Natural killer cell treated with Interleukin-12 subunit alpha and Interleukin-12 subunit beta and Interleukin-15 and Interleukin-18, amount 100 ng/mL, for 72 hours (primary cell): ENCODE measurements at regions not wholly inside any gene's neighbourhood (a gene's known extent, or its start where the extent isn't known, plus 50 kb on each side); places are given as distances from the start of the nearest gene placed in this dataset.
A peak's percentile ranks its signal among the peaks of the same experiment; 100 is the strongest.

Experiments used
- ATAC-seq, 2 donors: fragments of 150-1000 bp; cut with Tn5 transposase in 1 of 2; sonication (Bioruptor Pico), chemical (Tn5 transposase) in 1 of 2; 2 replicates each; pipeline ENCODE4 v1.10.0; 2021
- DNase-seq: peaks from one replicate; pipeline ENCODE4 v3.0.0; 2022; ENCODE audit warnings: low spot score
- H3K27ac Mint-ChIP-seq, 2 donors: 1 replicate in 1 of 2; 2 replicates in 1 of 2; pipeline ENCODE4 v1.8.0; 2022; ENCODE audit warnings: mixed read lengths in 2 of 2, mild to moderate bottlenecking in 1 of 2, moderate library complexity in 1 of 2
- H3K27me3 Mint-ChIP-seq, 2 donors: 1 replicate in 1 of 2; 2 replicates in 1 of 2; pipeline ENCODE4 v1.8.0; 2022; ENCODE audit warnings: mixed read lengths in 2 of 2
- H3K36me3 Mint-ChIP-seq: one replicate; pipeline ENCODE4 v1.8.0; 2022; ENCODE audit warnings: mixed read lengths
- H3K4me1 Mint-ChIP-seq, 2 donors: 1 replicate in 1 of 2; 2 replicates in 1 of 2; pipeline ENCODE4 v1.8.0; 2022; ENCODE audit warnings: low read depth in 2 of 2, mixed read lengths in 2 of 2, mild to moderate bottlenecking in 1 of 2
- H3K4me3 Mint-ChIP-seq: one replicate; pipeline ENCODE4 v1.8.0; 2022; ENCODE audit warnings: mixed read lengths
- H3K9me3 Mint-ChIP-seq: 2 replicates; pipeline ENCODE4 v1.8.0; 2022; ENCODE audit warnings: mixed read lengths

GRCh38 chr15:31483053-31483985 lies 156.7 kb downstream of the KLF13 start:
- Mint-ChIP-seq H3K36me3 (peaks cover 4% of the 10 kb centered on the region), H3K4me3 (peak overlapping the region; percentile 91)
- peak; percentile 72 to 77 for ATAC-seq

DNA sequence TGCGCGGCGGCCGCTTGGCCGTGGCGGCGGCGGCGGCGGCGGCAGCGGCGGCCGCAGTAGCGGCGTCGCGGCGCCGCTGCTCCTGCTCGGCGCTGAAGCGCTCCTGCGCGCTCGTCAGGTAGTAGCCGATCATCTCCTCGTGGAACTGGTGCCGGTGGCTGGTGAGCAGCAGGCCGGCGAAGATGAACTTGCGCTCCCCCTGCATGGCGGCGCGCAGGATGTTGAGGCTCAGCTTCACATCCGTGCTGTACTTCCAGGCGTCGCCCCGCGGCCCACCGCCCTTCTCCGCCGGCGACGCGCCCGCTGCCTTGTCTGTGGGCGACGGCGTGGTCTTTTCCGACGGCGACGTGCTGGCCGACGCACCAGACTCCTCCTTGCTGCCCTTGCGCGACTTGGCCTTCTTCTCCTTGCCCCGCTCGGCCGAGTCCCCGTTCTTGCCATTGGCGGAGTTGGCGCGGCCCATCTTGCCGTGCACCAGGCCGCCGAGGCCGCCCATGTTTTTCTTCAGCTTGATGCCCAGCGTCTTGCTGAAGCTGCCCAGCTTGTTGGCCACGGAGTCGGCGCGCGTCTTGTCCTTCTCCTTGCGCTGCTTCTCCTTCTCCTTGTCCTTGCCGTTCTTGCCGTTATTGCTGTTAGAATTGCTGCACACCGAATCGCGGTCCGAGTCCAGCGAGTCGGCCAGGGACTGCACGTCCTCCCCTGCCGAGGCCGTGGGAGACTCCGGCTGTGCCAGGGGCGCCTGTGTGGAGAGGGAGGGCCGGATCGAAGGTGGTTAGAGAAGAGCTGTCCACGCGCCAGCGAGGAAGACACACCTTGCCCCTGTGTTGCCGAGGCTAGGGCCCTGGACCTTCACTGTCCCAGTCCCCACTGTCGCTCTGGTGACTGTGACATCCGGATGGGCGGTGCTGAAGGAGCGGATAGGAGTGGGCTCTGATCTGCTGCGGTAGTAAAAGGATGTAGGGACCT lies 157.6 kb downstream of the KLF13 start:
- peak; percentile 35 for DNase-seq
- Mint-ChIP-seq H3K36me3 (peaks cover 4% of the 10 kb centered on the region), H3K4me1 (peaks cover 30 to 35% of the 10 kb centered on the region in 2 donors), H3K9me3 (no peaks in the 10 kb centered on the region), H3K27ac (peak overlapping the region; percentile 71 to 83), H3K27me3 (no peaks in the 10 kb centered on the region), H3K4me3 (peak overlapping the region; percentile 89)
- no peak for ATAC-seq

More at GRCh38 chr15:31483053-31483985, 156.7 kb downstream of the KLF13 start:
- Mint-ChIP-seq H3K9me3 (no peaks in the 10 kb centered on the region), H3K4me1 (peaks cover 24 to 28% of the 10 kb centered on the region in 2 donors), H3K27me3 (no peaks in the 10 kb centered on the region), H3K27ac (peak overlapping the region; percentile 80 to 93)
- DNase-seq, result peak; percentile 68

GRCh38 chr15:31484986-31485385 lies 158.4 kb downstream of the KLF13 start:
- H3K4me3 Mint-ChIP-seq, result peak overlapping the region; percentile 89
- no peaks in the 10 kb centered on the region for H3K9me3 Mint-ChIP-seq
- peaks cover 30 to 39% of the 10 kb centered on the region in 2 donors for H3K4me1 Mint-ChIP-seq
- H3K27me3 Mint-ChIP-seq, result no peaks in the 10 kb centered on the region
- H3K36me3 Mint-ChIP-seq, result peaks cover 4% of the 10 kb centered on the region
- ATAC-seq (no peak), DNase-seq (no peak)
- H3K27ac Mint-ChIP-seq, result peak overlapping the region; percentile 71 to 83

- H3K4me1 Mint-ChIP-seq, result peaks cover 34 to 39% of the 10 kb centered on the region in 2 donors
- DNase-seq (peak; percentile 12), ATAC-seq (no peak)
- peaks cover 4% of the 10 kb centered on the region for H3K36me3 Mint-ChIP-seq
- no peaks in the 10 kb centered on the region for H3K9me3 Mint-ChIP-seq
- H3K27me3 Mint-ChIP-seq, result no peaks in the 10 kb centered on the region
- no peak overlapping the region for H3K4me3 Mint-ChIP-seq
- H3K27ac Mint-ChIP-seq, result no peak overlapping the region
Observed at GRCh38 chr15:31485431-31485830, 158.8 kb downstream of the KLF13 start.

GRCh38 chr15:31485911-31486461 lies 159.4 kb downstream of the KLF13 start:
- ATAC-seq (no peak), DNase-seq (peak; percentile 44)
- Mint-ChIP-seq H3K27ac (no peak overlapping the region), H3K4me1 (peaks cover 38 to 39% of the 10 kb centered on the region in 2 donors), H3K27me3 (no peaks in the 10 kb centered on the region), H3K4me3 (no peak overlapping the region), H3K36me3 (peaks cover 8% of the 10 kb centered on the region), H3K9me3 (no peaks in the 10 kb centered on the region)

DNA sequence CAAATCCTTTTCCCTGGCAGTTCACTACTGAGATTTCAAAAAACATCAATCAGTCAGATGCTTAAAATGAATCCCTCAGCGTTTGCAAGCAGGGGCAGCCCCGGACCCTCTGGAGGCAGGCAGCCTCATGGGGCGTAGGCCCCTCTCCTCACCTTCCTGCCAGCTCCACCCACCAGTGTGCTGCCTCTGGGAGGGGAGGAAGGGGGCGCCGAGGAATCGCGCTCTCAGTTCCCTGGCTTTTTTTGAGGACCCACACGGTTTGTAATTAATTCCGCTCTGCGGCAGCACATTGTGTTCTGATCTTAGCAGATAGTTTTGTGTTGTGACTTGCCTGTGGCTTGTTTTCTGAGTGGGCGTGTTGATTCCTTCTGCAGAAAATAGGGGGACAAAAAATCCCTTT lies 159.9 kb downstream of the KLF13 start:
- ATAC-seq (no peak), DNase-seq (no peak)
- Mint-ChIP-seq H3K27me3 (no peaks in the 10 kb centered on the region), H3K9me3 (peaks cover 4% of the 10 kb centered on the region), H3K36me3 (peaks cover 13% of the 10 kb centered on the region), H3K27ac (no peak overlapping the region), H3K4me3 (no peak overlapping the region), H3K4me1 (peaks cover 43 to 44% of the 10 kb centered on the region in 2 donors)

DNA sequence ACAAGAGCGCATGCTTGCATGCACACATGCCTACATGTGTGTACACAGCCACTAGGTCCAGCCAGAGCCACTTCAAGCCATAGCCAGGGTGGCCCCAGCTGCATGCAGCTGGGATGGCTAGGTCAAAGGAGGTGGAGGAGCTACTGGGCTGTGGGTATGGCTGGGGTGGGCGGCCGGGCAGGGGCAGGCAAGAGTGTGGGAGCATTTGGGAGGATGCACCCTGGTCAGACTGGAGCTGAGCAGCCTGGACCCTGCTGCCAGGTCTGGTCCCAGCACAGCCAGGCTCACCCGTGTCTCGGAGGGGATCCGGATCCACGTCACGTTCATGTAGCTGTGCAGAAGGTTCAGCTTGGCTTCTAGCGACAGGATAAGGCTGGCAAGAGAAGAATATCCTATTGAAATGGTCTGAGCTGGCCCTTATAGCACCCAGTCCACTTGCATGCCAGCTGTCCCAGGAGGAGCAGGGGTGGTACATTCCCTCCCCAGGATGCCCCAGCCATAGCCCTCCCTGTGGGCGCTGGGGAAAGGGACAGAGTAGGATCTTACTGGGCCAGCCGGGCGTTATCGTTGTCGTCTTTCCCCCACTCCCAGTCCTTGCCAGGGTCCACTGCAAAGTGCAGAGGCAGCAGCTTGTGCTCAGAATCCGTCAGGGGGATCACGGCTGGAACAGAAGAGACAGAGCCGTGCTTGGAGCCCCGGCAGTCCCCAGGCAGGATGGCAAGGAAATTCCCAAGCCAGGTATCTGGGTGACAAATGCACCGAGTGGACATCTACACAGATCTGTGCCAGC lies 160.5 kb downstream of the KLF13 start:
- Mint-ChIP-seq H3K4me3 (no peak overlapping the region), H3K36me3 (peaks cover 17% of the 10 kb centered on the region), H3K27me3 (no peaks in the 10 kb centered on the region), H3K4me1 (peaks cover 41% of the 10 kb centered on the region in 2 donors), H3K9me3 (peaks cover 6% of the 10 kb centered on the region), H3K27ac (peak overlapping the region; percentile 35 to 92)
- DNase-seq (peak; percentile 56), ATAC-seq (no peak)

DNA sequence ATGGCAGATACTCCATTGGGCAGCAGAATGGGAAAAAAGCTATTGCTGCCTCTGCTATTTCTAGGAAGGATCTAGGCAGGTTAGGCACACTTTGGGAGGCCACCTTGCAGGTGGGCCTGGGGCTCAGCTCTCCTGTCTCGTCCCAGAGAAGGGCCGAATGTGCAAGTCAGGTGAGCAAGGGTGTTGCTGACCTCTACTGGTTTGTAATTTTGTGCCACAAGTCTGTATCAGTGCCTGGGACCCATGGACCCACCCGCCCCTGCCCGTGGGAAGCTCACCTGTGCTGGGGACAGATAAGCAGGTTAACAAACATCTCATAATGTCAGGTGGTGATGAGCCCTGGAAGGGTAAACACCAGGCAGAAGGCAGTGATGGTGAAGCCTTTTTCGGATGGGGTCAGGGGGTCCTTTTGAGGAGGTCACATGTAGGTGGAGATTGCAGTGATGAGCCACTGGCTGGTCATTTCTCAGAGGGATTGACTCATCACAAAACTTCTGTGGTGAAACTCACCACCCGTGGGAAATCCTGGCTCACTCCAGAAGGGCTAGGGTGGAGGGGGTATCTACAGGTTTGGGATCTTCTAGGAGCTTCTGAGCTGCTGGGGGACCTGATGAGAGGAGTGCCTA lies 161.3 kb downstream of the KLF13 start:
- Mint-ChIP-seq H3K27ac (peak overlapping the region; percentile 64 to 92), H3K36me3 (peaks cover 15% of the 10 kb centered on the region), H3K4me1 (peaks cover 38% of the 10 kb centered on the region in 2 donors), H3K27me3 (no peaks in the 10 kb centered on the region), H3K4me3 (peak overlapping the region; percentile 73), H3K9me3 (peaks cover 6% of the 10 kb centered on the region)
- peak; percentile 68 to 69 for ATAC-seq
- DNase-seq, result peak; percentile 68

DNA sequence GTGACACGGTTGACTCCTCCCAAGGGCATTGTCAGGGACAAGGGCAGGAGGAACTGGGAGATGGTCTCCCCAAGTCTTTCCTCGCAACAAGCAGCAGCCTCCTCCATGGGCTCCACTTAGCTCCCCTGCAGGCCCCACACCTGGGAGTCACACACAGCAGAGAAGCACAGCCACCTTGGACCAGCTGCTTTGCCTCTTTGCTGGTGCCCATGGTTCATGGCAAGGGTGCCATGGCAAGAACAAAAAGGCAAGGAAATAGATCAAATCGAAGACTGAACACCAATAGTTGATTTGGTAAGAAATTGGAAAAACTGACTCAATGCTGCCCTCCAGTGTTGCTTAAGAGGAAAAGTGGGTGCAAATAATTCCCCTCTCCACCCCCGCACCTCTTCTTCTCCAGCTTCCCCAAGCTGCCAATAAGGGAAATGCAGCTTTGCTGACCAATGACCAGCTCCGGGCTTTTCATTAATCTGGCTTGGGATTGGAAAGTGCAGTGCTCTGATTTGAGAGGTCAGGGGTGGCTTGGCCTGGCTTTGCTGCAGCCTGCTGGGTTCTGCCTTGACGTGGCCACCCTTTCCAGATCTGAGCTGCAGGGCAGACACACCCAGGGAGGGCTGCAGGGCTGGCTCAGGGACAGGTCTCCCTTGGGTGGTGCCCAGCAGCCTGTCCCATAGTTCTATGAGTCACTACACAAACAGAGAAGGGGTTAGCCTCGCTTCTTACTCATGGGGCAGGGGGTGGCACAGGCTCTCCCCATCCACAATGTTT lies 162.0 kb downstream of the KLF13 start:
- Mint-ChIP-seq H3K9me3 (peaks cover 6% of the 10 kb centered on the region), H3K36me3 (peaks cover 13% of the 10 kb centered on the region), H3K4me3 (peak overlapping the region; percentile 73), H3K27me3 (no peaks in the 10 kb centered on the region), H3K27ac (peak overlapping the region; percentile 64 to 92), H3K4me1 (peaks cover 36% of the 10 kb centered on the region in 2 donors)
- DNase-seq (peak; percentile 67), ATAC-seq (peak; percentile 61 to 63)

GRCh38 chr15:31489281-31489680 lies 162.6 kb downstream of the KLF13 start:
- DNase-seq (peak; percentile 25), ATAC-seq (no peak)
- no peak overlapping the region for H3K27ac Mint-ChIP-seq
- H3K36me3 Mint-ChIP-seq, result peaks cover 13% of the 10 kb centered on the region
- no peaks in the 10 kb centered on the region for H3K27me3 Mint-ChIP-seq
- H3K4me3 Mint-ChIP-seq, result no peak overlapping the region
- peaks cover 33 to 34% of the 10 kb centered on the region in 2 donors for H3K4me1 Mint-ChIP-seq
- peaks cover 6% of the 10 kb centered on the region for H3K9me3 Mint-ChIP-seq

GRCh38 chr15:31489801-31490646 lies 163.4 kb downstream of the KLF13 start:
- DNase-seq, result peak; percentile 60
- H3K27me3 Mint-ChIP-seq, result no peaks in the 10 kb centered on the region
- no peak overlapping the region for H3K4me3 Mint-ChIP-seq
- peak overlapping the region in 1 of 2 donors; percentile 39 for H3K27ac Mint-ChIP-seq
- H3K9me3 Mint-ChIP-seq, result peaks cover 6% of the 10 kb centered on the region
- ATAC-seq, result no peak
- H3K36me3 Mint-ChIP-seq, result peaks cover 13% of the 10 kb centered on the region
- H3K4me1 Mint-ChIP-seq, result peaks cover 26 to 27% of the 10 kb centered on the region in 2 donors
